ENCODE measurements at regions not wholly inside any gene's neighbourhood (a gene's known extent, or its start where the extent isn't known, plus 50 kb on each side); places are given as distances from the start of the nearest gene placed in this dataset.

- ATAC-seq (no peak), DNase-seq (ENCODE audit: low read depth, low spot score) (no peak)
- Histone ChIP-seq H4K20me1 (ENCODE audit: insufficient read depth) (no peaks in the 10 kb centered on the region), H3K9me2 (ENCODE audit: insufficient read depth) (no peaks in the 10 kb centered on the region), H3K27ac (ENCODE audit: low read depth, low read length) (no peak overlapping the region), H3K4me1 (ENCODE audit: control insufficient read depth in 1 of 2, insufficient read depth in 2 of 2, low read length in 2 of 2) (no peaks in the 10 kb centered on the region), H3K36me3 (ENCODE audit: control insufficient read depth in 1 of 2, insufficient read depth in 2 of 2, low read length in 2 of 2) (no peaks in the 10 kb centered on the region), H2AFZ (ENCODE audit: low read depth, low read length, poor library complexity, severe bottlenecking) (no peak overlapping the region), H3K4me2 (ENCODE audit: low read length) (no peak overlapping the region), H3K4me3 (replicated peaks in 1 of 2; ENCODE audit: low read depth in 1 of 2, low read length in 2 of 2) (no peak overlapping the region), H3K27me3 (ENCODE audit: insufficient read depth, low read length) (no peaks in the 10 kb centered on the region), H3K9me3 (ENCODE audit: control insufficient read depth in 1 of 2, insufficient read depth in 1 of 2, low read depth in 1 of 2, low read length in 2 of 2) (no peaks in the 10 kb centered on the region), H3K79me2 (ENCODE audit: insufficient read depth, low read length) (no peaks in the 10 kb centered on the region), H3K9ac (ENCODE audit: low read length) (no peak overlapping the region)
- CTCF ChIA-PET: no interaction called here
- POLR2A ChIA-PET: no interaction called here
- no TSS peak for BruUV-seq (replicated peaks)
- TF ChIP-seq RAD21 (IDR thresholded peaks at IDR 0.05; ENCODE audit: low read depth): no peak
- no peak for TF ChIP-seq ATF3 (IDR thresholded peaks at IDR 0.05)
- no peak for TF ChIP-seq SIN3A (IDR thresholded peaks at IDR 0.05; ENCODE audit: low read depth)
- TF ChIP-seq FOSL1 (IDR thresholded peaks at IDR 0.05; ENCODE audit: low read depth): no peak
- TF ChIP-seq TCF7L2 (IDR thresholded peaks at IDR 0.05; ENCODE audit: borderline replicate concordance, extremely low read depth, insufficient read depth, insufficient read length): no peak
- no peak for TF ChIP-seq JUND (IDR thresholded peaks at IDR 0.05)
- no peak for TF ChIP-seq POLR2AphosphoS5 (IDR thresholded peaks at IDR 0.05; ENCODE audit: low read depth, low read length)
- no peak for TF ChIP-seq EZH2phosphoT487 (IDR thresholded peaks at IDR 0.05; ENCODE audit: borderline replicate concordance)
- no peak for TF ChIP-seq MAX (IDR thresholded peaks at IDR 0.05)
- TF ChIP-seq ELF1 (IDR thresholded peaks at IDR 0.05; ENCODE audit: borderline replicate concordance, low read depth): no peak
- TF ChIP-seq ZFX (IDR thresholded peaks at IDR 0.05): no peak
- RAD21 ChIA-PET (ENCODE audit: low non-redundant PET in 1 of 2, low total read pairs in 2 of 2, uncharacterized antibody in 2 of 2, unreplicated experiment in 2 of 2): no interaction called here
- intact Hi-C loops (cut with micrococcal nuclease): no loop called here
These were observed 1163.7 kb downstream of the SI start for GRCh38 chr3:163914567-163914966.

DNA sequence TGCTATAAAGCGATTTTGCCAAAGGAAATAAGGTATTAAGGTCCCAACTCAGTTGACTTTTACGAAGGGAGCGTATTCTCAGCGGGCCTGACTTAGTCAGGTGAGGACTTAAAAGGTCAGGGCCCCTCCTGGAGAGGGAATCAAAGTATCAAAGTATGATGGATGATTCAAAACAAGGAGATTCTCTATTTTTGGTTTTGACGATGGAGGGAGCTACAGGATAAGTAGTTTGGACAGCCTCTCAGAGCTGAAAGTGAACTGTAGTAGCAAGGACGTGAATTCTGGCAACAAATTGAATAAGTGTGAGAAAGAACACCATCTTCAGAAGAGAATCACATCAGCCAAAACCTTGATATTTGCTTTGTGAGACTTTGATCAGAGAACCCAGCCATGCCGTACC, 1186.5 kb downstream of the SI start:
- intact Hi-C loops (cut with micrococcal nuclease): no loop called here
- POLR2A ChIA-PET: no interaction called here
- no peak overlapping the region for H2AFZ ChIP-seq (ENCODE audit: low read depth, low read length, poor library complexity, severe bottlenecking)
- TF ChIP-seq, protein P1, sequence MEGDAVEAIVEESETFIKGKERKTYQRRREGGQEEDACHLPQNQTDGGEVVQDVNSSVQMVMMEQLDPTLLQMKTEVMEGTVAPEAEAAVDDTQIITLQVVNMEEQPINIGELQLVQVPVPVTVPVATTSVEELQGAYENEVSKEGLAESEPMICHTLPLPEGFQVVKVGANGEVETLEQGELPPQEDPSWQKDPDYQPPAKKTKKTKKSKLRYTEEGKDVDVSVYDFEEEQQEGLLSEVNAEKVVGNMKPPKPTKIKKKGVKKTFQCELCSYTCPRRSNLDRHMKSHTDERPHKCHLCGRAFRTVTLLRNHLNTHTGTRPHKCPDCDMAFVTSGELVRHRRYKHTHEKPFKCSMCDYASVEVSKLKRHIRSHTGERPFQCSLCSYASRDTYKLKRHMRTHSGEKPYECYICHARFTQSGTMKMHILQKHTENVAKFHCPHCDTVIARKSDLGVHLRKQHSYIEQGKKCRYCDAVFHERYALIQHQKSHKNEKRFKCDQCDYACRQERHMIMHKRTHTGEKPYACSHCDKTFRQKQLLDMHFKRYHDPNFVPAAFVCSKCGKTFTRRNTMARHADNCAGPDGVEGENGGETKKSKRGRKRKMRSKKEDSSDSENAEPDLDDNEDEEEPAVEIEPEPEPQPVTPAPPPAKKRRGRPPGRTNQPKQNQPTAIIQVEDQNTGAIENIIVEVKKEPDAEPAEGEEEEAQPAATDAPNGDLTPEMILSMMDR (IDR thresholded peaks at IDR 0.05 in 2 of 3, conservative IDR thresholded peaks at IDR 0.05 in 1 of 3; ENCODE audit: borderline replicate concordance in 1 of 3, insufficient read depth in 1 of 3, low read depth in 2 of 3, low read length in 2 of 3): no peak
- no peak for TF ChIP-seq ZBTB33 (IDR thresholded peaks at IDR 0.05; ENCODE audit: extremely low read depth, insufficient replicate concordance, low read length)
- TF ChIP-seq ZNF274 (IDR thresholded peaks at IDR 0.05; ENCODE audit: low read depth, low read length): no peak
- no peak for TF ChIP-seq SIN3A (IDR thresholded peaks at IDR 0.05; ENCODE audit: low read depth)
- TF ChIP-seq CEBPB (IDR thresholded peaks at IDR 0.05; ENCODE audit: low read depth): no peak
- TF ChIP-seq SRF (IDR thresholded peaks at IDR 0.05; ENCODE audit: low read depth): no peak
- no peak for TF ChIP-seq EGR1 (IDR thresholded peaks at IDR 0.05; ENCODE audit: low read depth)
- TF ChIP-seq POLR2A (IDR thresholded peaks at IDR 0.05; ENCODE audit: borderline replicate concordance, extremely low read depth, insufficient read depth, insufficient read length): no peak
- no peak for TF ChIP-seq ZFX (IDR thresholded peaks at IDR 0.05)
- TF ChIP-seq YY1 (IDR thresholded peaks at IDR 0.05; ENCODE audit: extremely low read depth, insufficient replicate concordance, low read depth, low read length): no peak
- TF ChIP-seq MAX (IDR thresholded peaks at IDR 0.05): no peak

More for the DNA sequence above, 1186.5 kb downstream of the SI start:
- no peak overlapping the region for H3K4me3 ChIP-seq (replicated peaks in 1 of 2; ENCODE audit: low read depth in 1 of 2, low read length in 2 of 2)
- no peak overlapping the region for H3K9ac ChIP-seq (ENCODE audit: low read length)
- no peak for DNase-seq (ENCODE audit: low read depth, low spot score)
- CTCF ChIA-PET: no interaction called here
- H3K36me3 ChIP-seq (ENCODE audit: control insufficient read depth in 1 of 2, insufficient read depth in 2 of 2, low read length in 2 of 2): no peaks in the 10 kb centered on the region
- no peak overlapping the region for H3K27ac ChIP-seq (ENCODE audit: low read depth, low read length)
- no peaks in the 10 kb centered on the region for H3K27me3 ChIP-seq (ENCODE audit: insufficient read depth, low read length)
- no peaks in the 10 kb centered on the region for H3K4me1 ChIP-seq (ENCODE audit: control insufficient read depth in 1 of 2, insufficient read depth in 2 of 2, low read length in 2 of 2)
- ATAC-seq: no peak
- H3K9me2 ChIP-seq (ENCODE audit: insufficient read depth): peaks cover 4% of the 10 kb centered on the region; the same call in 1 of the 2 replicates
- no peaks in the 10 kb centered on the region for H3K79me2 ChIP-seq (ENCODE audit: insufficient read depth, low read length)
- no peaks in the 10 kb centered on the region for H3K9me3 ChIP-seq (ENCODE audit: control insufficient read depth in 1 of 2, insufficient read depth in 1 of 2, low read depth in 1 of 2, low read length in 2 of 2)
- BruUV-seq (replicated peaks): no TSS peak
- no peak overlapping the region for H3K4me2 ChIP-seq (ENCODE audit: low read length)
- RAD21 ChIA-PET (ENCODE audit: low non-redundant PET in 1 of 2, low total read pairs in 2 of 2, uncharacterized antibody in 2 of 2, unreplicated experiment in 2 of 2): no interaction called here
- H4K20me1 ChIP-seq (ENCODE audit: insufficient read depth): no peaks in the 10 kb centered on the region

Data from HCT116 (cell line).